CD1c-positive myeloid dendritic cell (primary cell): ENCODE measurements at regions not wholly inside any gene's neighbourhood (a gene's known extent, or its start where the extent isn't known, plus 50 kb on each side); places are given as distances from the start of the nearest gene placed in this dataset.
"Not testable (repeated sequence)": the region's sequence is repeated elsewhere in the genome, so short reads cannot be mapped to it uniquely, and the experiment has no call there.

Experiments used
- DNase-seq: peaks from one replicate; pipeline ENCODE4 v3.0.0-alpha.2; 2016; ENCODE audit errors: extremely low spot score

- DNase-seq, result no peak
Observed at GRCh38 chr21:14058566-14058965, 152.2 kb downstream of the LIPI start.

- DNase-seq, result not testable (repeated sequence)
Observed at GRCh38 chr21:14057841-14058481, 152.8 kb downstream of the LIPI start.

- no peak for DNase-seq
Observed at GRCh38 chr21:14057313-14057712, 153.4 kb downstream of the LIPI start.

- no peak for DNase-seq
Observed at GRCh38 chr21:14056771-14057191, 154.0 kb downstream of the LIPI start.

- not testable (repeated sequence) for DNase-seq
Observed at GRCh38 chr21:14055746-14056515, 154.8 kb downstream of the LIPI start.

GRCh38 chr21:14054682-14055081, 156.1 kb downstream of the LIPI start:
- no peak for DNase-seq

GRCh38 chr21:14050121-14050520, 160.6 kb downstream of the LIPI start:
- no peak for DNase-seq

GRCh38 chr21:14046401-14046800, 164.4 kb downstream of the LIPI start:
- no peak for DNase-seq

GRCh38 chr21:14040386-14040785, 170.4 kb downstream of the LIPI start:
- DNase-seq, result no peak

- DNase-seq, result not testable (repeated sequence)
Observed at GRCh38 chr21:14028619-14029018, 182.1 kb downstream of the LIPI start.

- peak; percentile 88 for DNase-seq
Observed at GRCh38 chr21:14027235-14027869, 183.4 kb downstream of the LIPI start.

GRCh38 chr21:14020108-14020507, 190.6 kb downstream of the LIPI start:
- DNase-seq, result not testable (repeated sequence)

- not testable (repeated sequence) for DNase-seq
Observed at GRCh38 chr21:14015841-14016240, 194.9 kb downstream of the LIPI start.

- not testable (repeated sequence) for DNase-seq
Observed at GRCh38 chr21:14013623-14014498, 196.9 kb downstream of the LIPI start.

GRCh38 chr21:14013056-14013603, 197.6 kb downstream of the LIPI start:
- no peak for DNase-seq

- no peak for DNase-seq
Observed at GRCh38 chr21:14012409-14012808, 198.3 kb downstream of the LIPI start.

- DNase-seq, result not testable (repeated sequence)
Observed at GRCh38 chr21:14011751-14012150, 199.0 kb downstream of the LIPI start.

GRCh38 chr21:14011149-14011548, 199.6 kb downstream of the LIPI start:
- not testable (repeated sequence) for DNase-seq

- DNase-seq, result no peak
Observed at GRCh38 chr21:14010729-14011128, 200.0 kb downstream of the LIPI start.

GRCh38 chr21:14009990-14010389, 200.8 kb downstream of the LIPI start:
- not testable (repeated sequence) for DNase-seq

GRCh38 chr21:14009238-14009981, 201.3 kb downstream of the LIPI start:
- not testable (repeated sequence) for DNase-seq
